Endothelial cell of umbilical vein (primary cell): ENCODE measurements at regions not wholly inside any gene's neighbourhood (a gene's known extent, or its start where the extent isn't known, plus 50 kb on each side); places are given as distances from the start of the nearest gene placed in this dataset.

Source experiments
- GATA2 ChIP-seq: IDR thresholded peaks from 2 replicates; pipeline ENCODE4 v1.7.0; 2011; ENCODE audit warnings: low read depth, mild to moderate bottlenecking, moderate library complexity, mixed read lengths, low read length; ENCODE audit not compliant: insufficient read length, insufficient read depth
- JUN ChIP-seq: IDR thresholded peaks from 2 replicates; pipeline ENCODE4 v1.6.1; 2011; ENCODE audit warnings: borderline replicate concordance, low read depth; ENCODE audit not compliant: insufficient read length, insufficient read depth
- POLR2A ChIP-seq: IDR thresholded peaks from 2 replicates; pipeline ENCODE4 v1.6.1; 2012; ENCODE audit warnings: low read depth, mild to moderate bottlenecking, control low read depth, low read length
- POLR2AphosphoS5 ChIP-seq: IDR thresholded peaks from 2 replicates; pipeline ENCODE4 v1.6.1; 2012; ENCODE audit warnings: low read depth, mild to moderate bottlenecking, control low read depth, low read length, moderate library complexity; ENCODE audit not compliant: insufficient read depth
- TF ChIP-seq, protein P1 (sequence below), 2 donors: IDR thresholded peaks; 1 replicate in 1 of 2; 2 replicates in 1 of 2; pipeline ENCODE4 v1.5.1; 2011; ENCODE audit warnings: low read length in 2 of 2, mild to moderate bottlenecking in 2 of 2, moderate library complexity in 2 of 2, control low read depth in 1 of 2, inconsistent platforms in 1 of 2, low read depth in 1 of 2; ENCODE audit not compliant: insufficient read depth in 1 of 2; ENCODE audit errors: extremely low read depth in 1 of 2

DNA sequence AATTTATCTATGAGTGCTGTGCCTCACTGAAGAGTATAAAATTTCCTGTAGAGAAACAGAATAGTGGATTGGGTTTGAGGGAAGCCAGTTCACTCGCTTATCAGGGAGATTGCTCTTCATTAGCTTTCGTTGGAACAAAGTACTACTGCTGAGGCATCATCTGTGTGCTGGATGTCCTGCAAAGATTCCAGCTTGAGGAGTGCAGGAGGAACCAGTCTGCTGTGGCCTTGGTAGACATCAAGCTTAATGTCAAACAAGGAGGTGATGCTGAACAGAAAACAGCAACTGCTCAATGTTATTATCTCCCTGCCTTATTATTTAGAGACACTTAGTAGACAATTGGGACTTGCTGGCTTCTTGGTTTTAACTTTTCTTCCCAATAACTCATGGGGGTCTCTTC, 297.5 kb upstream of the DPH6 start:
- TF ChIP-seq POLR2A (no peak), POLR2AphosphoS5 (no peak), GATA2 (no peak), JUN (no peak)
- TF ChIP-seq, protein P1, sequence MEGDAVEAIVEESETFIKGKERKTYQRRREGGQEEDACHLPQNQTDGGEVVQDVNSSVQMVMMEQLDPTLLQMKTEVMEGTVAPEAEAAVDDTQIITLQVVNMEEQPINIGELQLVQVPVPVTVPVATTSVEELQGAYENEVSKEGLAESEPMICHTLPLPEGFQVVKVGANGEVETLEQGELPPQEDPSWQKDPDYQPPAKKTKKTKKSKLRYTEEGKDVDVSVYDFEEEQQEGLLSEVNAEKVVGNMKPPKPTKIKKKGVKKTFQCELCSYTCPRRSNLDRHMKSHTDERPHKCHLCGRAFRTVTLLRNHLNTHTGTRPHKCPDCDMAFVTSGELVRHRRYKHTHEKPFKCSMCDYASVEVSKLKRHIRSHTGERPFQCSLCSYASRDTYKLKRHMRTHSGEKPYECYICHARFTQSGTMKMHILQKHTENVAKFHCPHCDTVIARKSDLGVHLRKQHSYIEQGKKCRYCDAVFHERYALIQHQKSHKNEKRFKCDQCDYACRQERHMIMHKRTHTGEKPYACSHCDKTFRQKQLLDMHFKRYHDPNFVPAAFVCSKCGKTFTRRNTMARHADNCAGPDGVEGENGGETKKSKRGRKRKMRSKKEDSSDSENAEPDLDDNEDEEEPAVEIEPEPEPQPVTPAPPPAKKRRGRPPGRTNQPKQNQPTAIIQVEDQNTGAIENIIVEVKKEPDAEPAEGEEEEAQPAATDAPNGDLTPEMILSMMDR (IDR thresholded peaks at IDR 0.05; ENCODE audit: extremely low read depth in 1 of 2, insufficient read depth in 1 of 2, low read depth in 1 of 2, low read length in 2 of 2) = no peak
